Urothelium cell line (cell line): ENCODE measurements at regions not wholly inside any gene's neighbourhood (a gene's known extent, or its start where the extent isn't known, plus 50 kb on each side); places are given as distances from the start of the nearest gene placed in this dataset.
"Not testable (repeated sequence)": the region's sequence is repeated elsewhere in the genome, so short reads cannot be mapped to it uniquely, and the experiment has no call there.

Experiments used
- DNase-seq: peaks from one replicate; pipeline ENCODE4 v3.0.0; 2011; ENCODE audit warnings: low spot score, mixed read lengths
- FAIRE-seq: peaks from 2 replicates; lab custom pipeline; 2011; peaks lifted over from hg19 to GRCh38; lab: Jason Lieb, UNC

GRCh38 chr12:60185060-60185459, 589.2 kb downstream of the SLC16A7 start:
- FAIRE-seq: no peak
- DNase-seq: no peak

DNA sequence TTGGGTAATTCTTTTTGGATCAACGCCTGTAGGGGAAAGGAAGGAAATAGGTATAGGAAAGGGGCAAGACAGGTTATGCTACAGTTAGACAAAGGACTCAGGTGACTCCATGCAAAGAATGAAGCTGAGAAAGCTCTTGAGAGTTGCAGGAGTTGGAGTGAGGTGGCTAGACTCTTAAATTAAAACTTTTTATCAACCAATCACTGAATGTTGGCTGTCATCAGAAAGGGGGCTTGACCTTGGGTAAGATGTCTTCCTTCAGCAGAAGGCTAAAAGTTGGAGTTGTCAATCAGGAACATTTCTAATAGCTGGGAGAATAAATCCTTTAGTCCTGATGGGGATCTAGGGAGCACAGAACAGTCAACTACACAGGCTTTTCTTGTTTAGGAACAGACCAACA, 595.4 kb downstream of the SLC16A7 start:
- no peak for FAIRE-seq

DNA sequence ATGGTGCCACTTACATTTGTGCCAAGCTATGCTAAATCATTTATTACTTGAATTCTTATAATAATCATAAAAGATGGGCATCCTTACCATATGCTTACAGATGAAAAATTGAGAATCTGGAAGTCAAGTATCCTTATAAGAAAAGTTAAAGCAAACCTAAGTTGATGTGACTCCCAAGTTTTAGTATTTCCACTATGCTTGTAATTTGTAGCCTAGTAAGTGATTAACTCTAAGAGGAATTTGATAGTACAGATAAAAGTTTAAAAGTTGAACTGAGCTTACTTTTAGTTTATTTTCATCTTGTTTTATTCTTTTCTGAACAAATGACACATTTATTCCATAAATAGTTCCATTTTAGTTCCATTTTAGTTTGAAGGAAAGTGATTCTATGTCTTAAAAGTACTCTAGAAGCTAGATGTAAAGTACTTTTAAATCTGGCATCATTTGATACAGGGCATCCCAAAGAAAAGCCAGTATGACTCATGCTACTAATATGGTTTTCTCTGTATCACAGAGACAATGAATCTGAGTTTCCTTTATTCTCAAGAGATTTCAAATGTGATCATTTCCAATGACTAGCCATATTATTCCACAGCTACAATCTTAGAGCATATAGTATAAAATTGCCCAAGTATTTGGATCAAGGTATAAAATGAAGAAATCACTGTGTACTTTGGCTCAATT, 596.0 kb downstream of the SLC16A7 start:
- no peak for FAIRE-seq
- peak; percentile 20 for DNase-seq

More for the DNA sequence above, 595.4 kb downstream of the SLC16A7 start:
- no peak for DNase-seq

DNA sequence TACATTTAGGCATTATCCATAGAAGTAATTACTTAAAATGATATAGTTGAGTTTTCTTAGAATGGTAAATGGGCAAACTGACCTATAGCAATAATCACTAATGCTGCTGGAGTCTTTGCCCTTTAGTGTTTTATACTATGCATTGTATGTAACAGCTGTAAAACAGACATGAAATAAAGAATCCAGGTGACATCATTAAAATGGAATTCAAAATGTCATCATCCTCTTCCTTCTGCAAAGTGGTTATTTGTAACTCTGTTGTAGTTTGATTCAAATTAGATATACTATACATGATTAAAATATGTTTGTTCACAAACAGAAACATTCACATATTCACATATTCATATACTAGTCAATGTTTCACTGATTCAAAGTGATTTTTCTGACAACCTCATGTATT, 598.8 kb downstream of the SLC16A7 start:
- FAIRE-seq (no peak), DNase-seq (no peak)

GRCh38 chr12:60195483-60195882, 599.7 kb downstream of the SLC16A7 start:
- FAIRE-seq (no peak), DNase-seq (no peak)

DNA sequence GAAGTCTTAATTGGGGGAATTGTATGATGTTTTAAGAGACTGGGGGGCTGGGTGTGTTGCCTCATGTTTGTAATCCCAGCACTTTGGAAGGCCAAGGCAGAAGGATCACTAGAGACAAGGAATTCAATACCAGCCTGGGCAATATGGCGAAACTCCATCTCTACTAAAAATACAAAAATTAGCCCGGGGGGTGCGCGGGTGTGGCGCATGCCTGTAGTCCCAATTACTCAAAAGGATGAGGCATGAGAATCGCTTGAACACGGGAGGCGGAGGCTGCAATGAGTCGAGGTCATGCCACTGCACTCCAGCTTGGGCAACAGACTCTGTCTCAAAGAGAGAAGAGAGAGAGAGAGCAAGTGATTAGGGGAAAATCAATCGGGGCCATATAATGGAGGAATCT, 600.5 kb downstream of the SLC16A7 start:
- FAIRE-seq (no peak), DNase-seq (no peak)

GRCh38 chr12:60197589-60197988, 601.8 kb downstream of the SLC16A7 start:
- DNase-seq (no peak), FAIRE-seq (no peak)

DNA sequence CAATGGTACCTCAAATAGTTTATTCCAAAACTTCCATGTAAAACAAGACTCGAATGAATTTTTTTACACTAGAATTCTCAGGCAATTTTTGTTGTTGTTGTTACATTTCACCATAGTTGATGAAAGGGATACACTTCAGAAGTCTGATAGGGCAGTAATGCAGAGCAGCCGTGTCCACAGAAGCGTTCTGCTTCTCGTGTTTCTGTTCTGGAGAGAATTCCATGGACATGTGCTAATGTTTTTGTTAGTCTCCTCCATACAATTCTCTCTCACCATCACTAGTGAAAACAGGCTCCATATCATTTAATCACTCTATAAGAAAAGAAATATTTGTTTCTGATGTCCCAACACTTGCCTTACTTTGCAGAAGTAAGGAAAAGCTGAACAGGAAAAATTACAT, 606.1 kb downstream of the SLC16A7 start:
- DNase-seq (no peak), FAIRE-seq (no peak)

GRCh38 chr12:60205500-60205899, 609.7 kb downstream of the SLC16A7 start:
- peak; percentile 36 for DNase-seq
- no peak for FAIRE-seq

DNA sequence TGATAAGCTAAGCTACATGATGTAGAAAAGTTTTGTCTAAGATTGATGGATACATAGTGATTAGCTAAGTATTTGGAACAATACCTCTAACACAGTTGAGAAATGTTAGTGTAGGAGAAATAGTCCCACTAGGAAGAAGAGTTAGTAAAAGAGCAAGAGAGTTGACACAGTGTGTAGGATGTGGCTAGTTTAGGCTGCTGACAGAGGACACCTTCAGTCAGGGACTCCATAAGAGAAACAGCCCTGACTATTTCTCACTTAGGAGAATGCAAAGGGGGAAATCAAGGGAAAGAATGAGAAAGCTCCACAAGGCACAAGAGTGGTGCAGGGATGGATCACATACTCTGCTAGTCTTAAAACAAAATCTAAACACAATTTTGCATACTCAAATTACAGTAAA, 613.7 kb downstream of the SLC16A7 start:
- FAIRE-seq (no peak), DNase-seq (no peak)

DNA sequence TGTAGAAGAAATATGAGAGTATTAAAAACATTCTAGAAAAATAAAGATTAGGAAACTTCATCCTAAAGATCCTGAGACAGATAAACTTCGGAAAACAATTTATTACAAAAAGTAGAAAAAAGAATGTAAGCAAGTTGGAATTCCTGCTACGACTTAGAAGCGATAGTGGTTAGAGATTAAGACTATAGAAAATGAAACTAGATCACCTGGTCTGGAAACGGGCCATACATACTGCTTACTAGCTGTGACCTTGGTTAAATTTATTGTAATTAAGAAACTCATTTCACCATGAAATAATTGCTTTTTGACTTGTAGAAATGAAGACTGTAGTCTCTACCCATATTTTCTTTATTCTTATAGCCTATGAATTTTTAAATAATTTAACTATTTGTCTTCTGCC, 614.1 kb downstream of the SLC16A7 start:
- DNase-seq (no peak), FAIRE-seq (no peak)

- FAIRE-seq (no peak), DNase-seq (no peak)
These were observed 614.9 kb downstream of the SLC16A7 start for GRCh38 chr12:60210756-60211155.

- DNase-seq (no peak), FAIRE-seq (no peak)
These were observed 615.4 kb downstream of the SLC16A7 start for GRCh38 chr12:60211244-60211643.

DNA sequence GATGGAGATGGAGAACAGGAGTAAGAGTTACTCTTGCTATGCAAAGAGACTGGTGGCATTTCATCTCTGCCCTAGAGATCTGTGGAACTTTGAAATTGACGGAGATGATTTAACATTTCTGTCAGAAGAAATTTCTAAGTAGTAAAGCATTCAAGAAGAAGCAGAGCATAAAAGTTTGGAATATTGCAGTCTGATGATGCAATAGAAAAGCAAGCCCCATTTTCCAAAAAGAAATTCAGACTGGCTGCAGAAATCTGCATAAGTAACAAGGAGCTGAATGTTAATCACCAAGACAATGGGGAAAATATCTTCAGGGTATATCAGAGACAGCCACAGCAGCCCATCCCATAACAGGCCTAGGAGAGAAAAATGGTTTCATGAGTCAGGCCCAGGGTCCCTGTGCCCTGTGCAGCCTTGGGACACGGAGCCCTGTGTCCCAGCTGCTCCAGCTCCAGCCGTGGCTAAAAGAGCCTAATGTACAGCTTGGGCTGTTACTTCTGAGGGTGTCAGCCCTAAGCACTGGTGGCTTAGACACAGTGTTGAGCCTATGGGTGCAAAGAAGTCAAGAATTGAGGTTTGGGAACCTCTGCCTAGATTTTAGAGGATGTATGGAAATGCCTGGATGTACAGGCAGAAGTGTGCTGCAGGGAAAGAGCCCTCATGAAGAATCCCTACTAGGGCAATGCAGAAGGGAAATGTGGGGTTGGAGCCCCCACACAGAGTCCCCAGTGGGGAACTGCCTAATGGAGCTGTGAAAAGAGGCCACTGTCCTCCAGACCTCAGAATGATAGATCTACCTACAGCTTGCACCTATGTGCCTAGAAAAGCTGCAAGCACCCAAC, 616.6 kb downstream of the SLC16A7 start:
- FAIRE-seq (no peak), DNase-seq (no peak)

DNA sequence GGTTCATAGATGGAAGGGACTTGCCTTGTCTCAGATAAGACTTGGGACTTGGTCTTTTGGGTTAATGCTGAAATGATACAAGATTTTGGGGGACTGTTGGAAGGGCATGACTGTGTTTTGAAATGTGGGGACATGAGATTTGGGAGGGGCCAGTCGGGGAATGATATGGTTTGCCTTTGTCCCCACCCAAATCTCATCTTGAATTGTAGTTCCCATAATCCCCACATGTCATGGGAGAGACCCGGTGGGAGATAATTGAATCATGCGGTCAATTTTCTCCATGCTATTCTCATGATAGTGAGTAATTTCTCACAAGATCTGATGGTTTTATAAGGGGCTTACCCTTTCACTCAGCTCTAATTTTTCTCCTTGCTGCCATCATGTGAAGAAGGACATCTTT, 617.4 kb downstream of the SLC16A7 start:
- FAIRE-seq, DNase-seq: not testable (repeated sequence)

DNA sequence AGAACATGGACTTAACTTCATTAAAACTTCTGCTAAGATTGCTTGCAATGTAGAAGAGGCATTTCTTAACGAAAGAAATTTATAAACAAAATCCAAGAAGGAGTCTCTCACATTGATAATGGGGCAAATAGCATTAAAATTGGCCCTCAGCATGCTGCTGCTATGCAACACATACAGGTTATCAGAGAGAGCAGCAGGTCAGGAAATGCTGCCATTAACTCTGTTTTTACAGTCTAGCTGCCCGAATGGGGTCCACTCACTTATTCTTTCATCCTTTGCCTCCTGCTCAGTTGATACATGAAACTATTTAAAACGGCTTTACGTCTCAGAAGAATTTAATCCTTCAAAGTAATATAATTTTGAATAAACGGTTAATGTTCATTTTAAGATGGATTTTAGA, 620.4 kb downstream of the SLC16A7 start:
- FAIRE-seq: no peak

GRCh38 chr12:60223242-60223641, 627.4 kb downstream of the SLC16A7 start:
- DNase-seq (no peak), FAIRE-seq (no peak)

More for the DNA sequence above, 620.4 kb downstream of the SLC16A7 start:
- DNase-seq: no peak

GRCh38 chr12:60225216-60226000, 629.6 kb downstream of the SLC16A7 start:
- FAIRE-seq: no peak
- no peak for DNase-seq

GRCh38 chr12:60227916-60228315, 632.1 kb downstream of the SLC16A7 start:
- FAIRE-seq (no peak), DNase-seq (no peak)

- DNase-seq (no peak), FAIRE-seq (no peak)
These were observed 634.2 kb downstream of the SLC16A7 start for GRCh38 chr12:60230056-60230455.

DNA sequence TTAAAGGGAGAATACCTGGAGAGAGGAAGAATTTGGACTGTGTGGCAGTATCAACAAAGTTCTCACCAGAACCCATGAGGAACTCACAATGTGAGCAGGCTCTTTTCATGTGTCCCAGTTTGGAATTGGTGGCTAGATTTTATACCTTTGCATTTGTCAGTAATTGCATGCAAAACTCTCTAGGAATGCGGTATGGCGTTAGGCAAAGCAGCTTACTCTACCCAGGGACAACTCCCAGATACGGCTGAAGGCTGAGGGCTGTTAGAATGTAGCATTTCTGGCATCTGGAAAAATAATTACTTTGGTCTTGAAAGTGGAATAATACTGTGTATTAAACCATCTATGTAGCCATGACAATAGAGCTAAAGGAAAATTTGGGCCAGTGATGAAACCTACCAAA, 635.5 kb downstream of the SLC16A7 start:
- FAIRE-seq: no peak
- DNase-seq: no peak
